Left cardiac atrium (tissue), 4 donors: ENCODE measurements at regions not wholly inside any gene's neighbourhood (a gene's known extent, or its start where the extent isn't known, plus 50 kb on each side); places are given as distances from the start of the nearest gene placed in this dataset.

ENCODE experiments used
- ATAC-seq, 2 donors: fragments of 200-7000 bp; cut with Tn5 transposase; one replicate each; pipeline ENCODE4 v1.9.1; 2020; ENCODE audit warnings: mild to moderate bottlenecking in 2 of 2, moderate library complexity in 2 of 2
- DNase-seq: peaks from one replicate; pipeline ENCODE4 v3.0.0-alpha.2; 2020
- intact Hi-C, 2 donors: fragments of 100-400 bp; cut with DNase I; formaldehyde crosslinking; loops; one replicate each; pipeline versions ENCODE4 v1.14.1 to v1.15.1; 2022 to 2023
- donor health status: DM: no; HTN: yes; CAD: no.
- donor health status: DM: no; HTN: yes; CAD: no; lungs with severe emphysema.
- donor health status: DM: yes; HTN: yes; CAD: no.
- donor health status: Dilated cardiomyopathy.

- ATAC-seq (no peak), DNase-seq (no peak)
- intact Hi-C loops, result no loop called here
Measured at GRCh38 chr3:194797555-194798250, 112.0 kb downstream of the FAM43A start.

DNA sequence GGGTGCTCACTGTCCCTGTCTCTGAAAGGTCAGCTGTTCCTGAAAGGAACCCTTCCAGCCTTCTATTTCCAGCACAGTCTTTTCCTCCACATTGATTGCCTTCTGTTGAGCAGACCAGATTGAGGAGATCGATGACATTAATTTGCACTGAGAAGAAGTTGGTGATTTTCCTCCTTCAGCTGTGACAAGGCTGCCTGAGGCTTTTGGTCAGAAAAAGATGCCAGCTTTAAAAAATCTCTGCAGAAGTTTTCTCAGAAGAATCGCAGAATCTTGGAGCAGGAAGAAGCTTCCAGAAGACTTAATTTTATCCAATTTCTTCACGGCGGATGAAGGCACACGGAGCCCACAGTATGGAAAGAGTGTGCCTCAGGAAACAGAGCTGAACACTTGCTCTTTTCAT lies 112.8 kb downstream of the FAM43A start:
- ATAC-seq, result no peak
- intact Hi-C loops, result no loop called here
- no peak for DNase-seq

DNA sequence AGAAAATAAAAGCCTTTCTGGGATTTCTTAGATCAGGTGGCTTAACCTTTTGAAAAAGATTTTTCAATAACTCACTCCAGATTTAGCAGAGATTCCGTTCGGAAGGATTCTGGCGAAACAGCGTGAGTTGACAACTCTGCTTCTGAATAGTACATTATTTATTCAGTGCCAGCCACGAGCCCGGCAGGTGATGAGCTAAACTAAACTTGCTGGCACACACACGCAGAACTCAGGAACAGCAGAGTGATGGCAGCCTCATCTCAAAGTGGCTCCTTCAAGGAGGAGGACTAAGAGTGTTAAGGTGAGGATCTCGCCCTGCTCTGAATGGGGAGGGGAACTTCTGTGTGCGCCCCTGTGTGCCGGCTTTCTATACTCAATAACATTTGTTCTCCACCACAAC lies 114.3 kb downstream of the FAM43A start:
- ATAC-seq (no peak), DNase-seq (no peak)
- intact Hi-C loops, result no loop called here

DNA sequence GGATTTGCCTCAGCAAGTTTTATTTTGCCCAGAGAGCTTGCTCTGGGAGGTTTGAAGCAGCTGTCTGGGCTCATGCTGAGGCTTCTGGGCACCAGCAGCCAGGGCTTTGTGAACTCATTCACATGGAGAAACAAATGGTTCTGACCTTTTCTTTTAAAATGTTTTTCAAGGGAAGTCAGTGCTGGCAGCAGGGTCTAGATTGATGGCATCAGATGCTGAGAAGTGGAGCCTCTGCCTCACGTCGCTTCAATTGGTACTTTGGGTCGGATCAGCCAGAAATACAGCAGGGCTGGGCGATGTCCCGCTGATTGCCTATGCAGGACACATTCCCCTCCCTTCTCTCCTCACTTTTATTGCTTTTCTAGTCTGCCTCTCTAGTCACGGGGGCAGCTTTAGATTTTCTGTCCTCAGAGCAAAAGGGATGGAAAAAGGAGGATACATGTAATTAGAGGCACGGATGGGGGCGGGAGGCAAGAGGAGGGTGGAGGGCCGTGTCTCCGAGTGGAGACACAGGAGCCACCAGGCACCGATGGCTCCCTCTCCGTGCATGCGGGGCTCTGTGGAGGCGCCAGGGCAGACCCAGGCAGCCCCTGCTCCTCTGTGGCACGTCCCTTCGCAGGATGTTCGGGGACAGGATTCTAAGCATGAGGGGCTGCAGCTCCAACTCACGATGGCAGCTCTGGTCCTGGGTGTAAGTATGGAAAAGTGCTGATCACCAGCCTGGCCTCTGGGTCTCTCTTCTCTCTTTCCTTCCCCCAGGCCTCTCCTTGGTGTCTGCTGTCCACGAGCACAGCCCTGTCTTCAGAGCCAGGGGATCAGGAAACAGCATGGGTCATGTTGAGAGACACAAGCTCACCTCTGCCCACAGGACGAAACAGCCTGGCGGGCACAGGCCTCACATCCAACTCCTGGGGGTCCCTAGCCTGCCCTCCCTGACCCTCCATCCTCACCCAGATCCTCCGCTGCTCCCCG lies 116.1 kb downstream of the FAM43A start:
- no peak for DNase-seq
- ATAC-seq, result no peak
- intact Hi-C loops, result no loop called here

DNA sequence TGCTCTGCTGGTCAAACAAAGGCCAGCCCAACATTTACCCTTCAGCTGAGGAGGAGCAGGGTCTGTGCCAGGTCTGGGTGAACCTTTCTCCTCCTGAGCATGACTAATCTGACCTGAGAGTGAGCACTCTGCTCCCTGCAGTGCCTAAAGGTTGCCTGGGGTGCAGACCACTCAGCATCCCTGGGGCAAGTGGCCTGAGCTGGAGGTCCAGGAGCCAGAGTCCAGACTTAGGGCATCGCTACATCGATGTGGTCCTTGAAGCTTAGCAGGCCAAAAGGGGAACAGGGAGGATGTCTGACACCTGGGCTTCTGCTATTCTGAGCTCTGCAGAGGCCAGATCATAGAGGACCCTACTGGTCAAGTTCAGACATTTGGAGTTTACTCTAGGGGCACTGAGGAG lies 119.1 kb downstream of the FAM43A start:
- no peak for ATAC-seq
- intact Hi-C loops, result no loop called here
- DNase-seq, result no peak

DNA sequence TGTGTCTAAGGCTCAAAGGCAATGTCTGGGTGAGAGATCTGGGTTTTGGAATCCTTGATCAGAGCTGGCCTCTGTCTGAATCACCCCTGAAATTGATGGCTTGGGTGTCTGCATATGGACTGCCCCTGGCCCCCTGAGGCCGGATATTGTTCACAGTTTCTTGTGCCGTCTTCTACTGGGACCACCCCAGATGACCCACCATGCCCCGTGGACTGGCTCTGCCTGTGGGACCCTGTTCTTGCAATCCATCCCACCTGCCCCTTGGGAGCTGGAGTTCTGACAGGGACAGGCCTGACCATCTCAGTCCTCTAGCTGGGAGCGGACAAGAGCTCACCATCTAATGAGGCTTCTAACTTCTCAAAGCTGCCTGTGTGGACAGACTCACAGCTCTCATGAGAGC lies 119.9 kb downstream of the FAM43A start:
- ATAC-seq (no peak), DNase-seq (no peak)
- intact Hi-C loops, result no loop called here

DNA sequence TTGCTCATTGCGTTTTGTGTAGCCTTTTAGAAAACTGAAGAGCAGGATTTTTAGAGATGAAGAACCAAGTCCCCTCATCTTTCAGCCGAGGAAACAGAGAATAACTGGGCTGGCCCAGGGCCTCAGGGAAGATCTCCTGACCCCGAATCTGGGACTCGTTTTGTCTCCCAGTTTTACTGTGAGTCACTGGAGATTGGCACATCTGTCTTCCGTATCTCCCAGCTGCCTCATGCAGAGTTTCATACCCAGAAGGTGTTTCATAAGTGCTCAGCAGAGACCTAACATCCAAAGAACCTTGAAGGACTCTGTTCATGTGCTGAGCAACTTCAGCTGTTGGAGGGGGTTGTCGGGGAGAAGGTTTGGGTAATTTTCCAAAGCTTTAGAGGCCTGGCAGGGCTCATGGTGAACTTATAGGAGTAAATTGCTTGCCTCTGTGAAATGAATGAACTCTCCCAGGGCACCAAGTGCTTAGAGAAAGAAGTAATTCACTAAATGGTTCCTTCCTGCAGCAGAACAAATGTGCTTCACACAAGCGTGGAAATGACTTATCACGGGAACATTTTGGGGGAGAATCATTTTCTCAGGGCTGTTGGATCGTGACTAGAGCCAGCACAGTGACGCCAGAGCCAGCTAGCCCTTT lies 121.4 kb downstream of the FAM43A start:
- no peak for DNase-seq
- intact Hi-C loops, result no loop called here
- no peak for ATAC-seq

GRCh38 chr3:194808640-194809097 lies 123.0 kb downstream of the FAM43A start:
- ATAC-seq (no peak), DNase-seq (no peak)
- intact Hi-C loops, result no loop called here

- ATAC-seq (no peak), DNase-seq (no peak)
- intact Hi-C loops, result no loop called here
Measured at GRCh38 chr3:194809382-194809781, 123.7 kb downstream of the FAM43A start.

GRCh38 chr3:194810076-194810475 lies 124.4 kb downstream of the FAM43A start:
- ATAC-seq (no peak), DNase-seq (no peak)
- intact Hi-C loops, result no loop called here

DNA sequence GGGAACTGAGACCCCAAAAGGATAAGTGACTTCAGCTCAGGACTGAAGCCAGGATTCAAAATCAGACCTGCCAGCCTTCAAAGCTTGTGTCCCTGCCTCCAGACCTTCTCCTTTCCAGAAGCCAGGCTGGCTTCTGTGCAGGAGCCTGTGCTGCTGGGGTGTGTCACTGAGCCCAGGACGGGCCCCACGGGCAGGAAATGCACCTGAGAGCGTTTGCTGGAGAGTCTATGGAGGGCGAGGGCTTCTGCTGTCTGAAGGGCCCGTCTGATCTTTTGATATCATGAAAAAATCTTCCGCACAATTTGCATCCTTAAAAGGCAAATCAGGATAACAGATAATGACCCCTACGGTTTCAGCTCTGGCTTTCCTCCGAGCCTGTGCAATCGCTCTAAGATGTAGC lies 125.4 kb downstream of the FAM43A start:
- intact Hi-C loops, result no loop called here
- DNase-seq (no peak), ATAC-seq (no peak)

DNA sequence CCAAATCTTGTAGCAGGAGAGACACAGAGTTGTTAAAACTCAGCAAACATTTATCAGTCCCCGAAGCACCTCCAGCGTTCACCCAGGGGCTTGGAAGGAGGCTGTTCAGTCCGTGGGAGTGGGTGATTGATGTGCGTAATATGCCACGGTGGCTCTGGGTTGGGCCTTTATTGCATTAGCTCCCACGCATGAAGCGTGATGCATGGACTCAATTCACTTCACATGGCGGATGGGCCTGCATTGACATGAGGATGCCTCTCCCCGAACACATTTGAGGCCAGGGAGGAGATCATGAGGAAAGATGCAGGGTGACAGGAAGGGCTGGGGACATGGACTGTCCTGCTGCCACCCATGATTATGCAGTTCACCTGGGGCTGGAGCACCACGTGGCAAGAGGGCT lies 126.5 kb downstream of the FAM43A start:
- DNase-seq (no peak), ATAC-seq (no peak)
- intact Hi-C loops, result no loop called here

- intact Hi-C loops, result loop anchor here in 1 of 2 donors (5.0 kb wide), 1 partner anchor 33 kb away; no protein-coding TSS in a partner anchor
- peak in 1 of 2 donors; percentile 53 for ATAC-seq
- DNase-seq, result no peak
Measured at GRCh38 chr3:194814878-194815357, 129.2 kb downstream of the FAM43A start.

GRCh38 chr3:194816748-194817591 lies 131.3 kb downstream of the FAM43A start:
- intact Hi-C loops, result loop anchor here in 1 of 2 donors (5.0 kb wide), 1 partner anchor 35 kb away; no protein-coding TSS in a partner anchor
- ATAC-seq, result no peak
- DNase-seq, result no peak

GRCh38 chr3:194817592-194817930 lies 131.9 kb downstream of the FAM43A start:
- no peak for ATAC-seq
- DNase-seq, result no peak
- intact Hi-C loops, result loop anchor here in 1 of 2 donors (5.0 kb wide), 1 partner anchor 35 kb away; no protein-coding TSS in a partner anchor

GRCh38 chr3:194817936-194818335 lies 132.3 kb downstream of the FAM43A start:
- ATAC-seq (no peak), DNase-seq (no peak)
- intact Hi-C loops, result loop anchor here in 1 of 2 donors (5.0 kb wide), 1 partner anchor 36 kb away; no protein-coding TSS in a partner anchor

DNA sequence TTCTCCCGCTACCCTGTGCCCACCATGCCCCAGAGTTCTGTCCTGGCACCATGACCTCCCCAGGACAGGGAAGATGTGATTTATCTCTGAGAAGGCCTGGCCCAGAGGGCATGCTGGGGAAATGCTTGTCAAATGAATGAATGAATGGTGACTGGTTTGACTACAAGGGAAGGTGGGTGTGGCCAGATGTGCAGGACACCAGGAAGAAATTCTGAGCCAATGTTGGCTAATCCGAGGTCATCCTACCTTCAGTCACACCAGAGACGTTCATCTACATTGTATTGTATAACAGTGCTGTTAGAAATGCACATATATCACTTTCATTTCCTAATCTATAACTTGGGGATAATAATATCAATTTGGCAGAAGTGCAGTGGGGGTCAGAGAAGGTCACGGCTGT lies 138.4 kb downstream of the FAM43A start:
- intact Hi-C loops, result no loop called here
- ATAC-seq, result no peak
- no peak for DNase-seq

DNA sequence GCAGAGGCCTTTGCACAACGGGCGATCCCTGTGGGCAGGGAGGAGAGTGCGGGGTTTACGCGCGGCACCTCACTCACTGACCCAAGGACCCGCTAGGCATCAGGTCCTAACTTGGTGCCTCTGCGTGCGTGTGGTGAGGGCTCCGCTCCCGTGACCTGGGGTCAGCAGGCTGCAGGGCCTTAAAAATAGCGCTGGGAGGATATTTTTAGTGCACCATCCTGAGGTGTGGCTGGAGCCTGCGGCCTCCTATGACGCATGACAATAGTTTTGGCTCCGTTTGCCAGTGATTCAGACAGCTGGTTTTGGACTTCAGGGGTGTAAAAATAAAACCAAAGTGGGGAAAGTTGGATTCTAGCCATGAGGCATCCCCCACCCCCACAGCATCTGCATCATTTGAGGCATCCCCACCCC lies 139.0 kb downstream of the FAM43A start:
- peak; percentile 65 for DNase-seq
- peak; percentile 90 to 94 for ATAC-seq
- intact Hi-C loops, result no loop called here

GRCh38 chr3:194826594-194826993 lies 140.9 kb downstream of the FAM43A start:
- intact Hi-C loops, result no loop called here
- ATAC-seq, result no peak
- DNase-seq, result no peak
